HCT116 (cell line): ENCODE measurements at regions not wholly inside any gene's neighbourhood (a gene's known extent, or its start where the extent isn't known, plus 50 kb on each side); places are given as distances from the start of the nearest gene placed in this dataset.

Source experiments
- ATAC-seq: fragments of 200-7000 bp; cut with Tn5 transposase; 2 replicates; pipeline ENCODE4 v1.9.1; 2020; ENCODE audit warnings: mild to moderate bottlenecking, moderate library complexity
- BruUV-seq: library from RNA; stranded (reverse); fragments of 400-500 nt; replicated peaks from 2 replicates; lab custom pipeline; 2021; lab: Mats Ljungman, UMichigan
- CTCF ChIA-PET: fragments of 300-600 bp; sonication (Branson Sonifier 250); formaldehyde crosslinking; loops from one replicate; lab custom pipeline; 2021; ENCODE audit warnings: antibody characterized with exemption; lab: Charles Lee
- POLR2A ChIA-PET: fragments of 300-600, 350-600 bp; sonication (Branson Sonifier 250); formaldehyde crosslinking; loops from one replicate; lab custom pipeline; 2021; ENCODE audit warnings: antibody characterized with exemption; lab: Charles Lee
- RAD21 ChIA-PET, 2 experiments: fragments of 300-600 bp; sonication (Branson Sonifier 250); formaldehyde crosslinking; loops; one replicate each; lab custom pipeline; 2023; ENCODE audit warnings: low total read pairs in 2 of 2; ENCODE audit not compliant: uncharacterized antibody in 2 of 2, unreplicated experiment in 2 of 2, low non-redundant PET in 1 of 2; lab: Charles Lee
- DNase-seq: peaks from one replicate; pipeline ENCODE4 v3.0.0-alpha.2; 2010; ENCODE audit warnings: low read depth, low spot score
- H2AFZ ChIP-seq: fragments of 200-600 bp; shearing (Covaris generic), sonication (generic); 2 replicates; pipeline ENCODE4 v1.6.1; 2017; ENCODE audit warnings: low read depth, mixed run types, mixed read lengths, antibody characterized with exemption, low read length; ENCODE audit not compliant: poor library complexity, severe bottlenecking
- H3K27ac ChIP-seq: 2 replicates; pipeline ENCODE4 v1.5.1; 2012; ENCODE audit warnings: low read depth, low read length
- H3K27me3 ChIP-seq: fragments of 200-600 bp; sonication (generic); 2 replicates; pipeline ENCODE4 v1.6.1; 2016; ENCODE audit warnings: mixed run types, low read length, mixed read lengths; ENCODE audit not compliant: insufficient read depth
- H3K36me3 ChIP-seq, 2 experiments: fragments of 200-500 bp in 1 of 2; fragments of 200-600 bp in 1 of 2; sonication (Bioruptor generic) in 1 of 2; sonication (generic) in 1 of 2; 2 replicates each; pipeline versions ENCODE4 v1.5.1 to v1.6.1; 2014 to 2016; ENCODE audit warnings: low read length in 2 of 2, inconsistent platforms in 1 of 2, mixed read lengths in 1 of 2, mixed run types in 1 of 2; ENCODE audit not compliant: insufficient read depth in 2 of 2, control insufficient read depth in 1 of 2
- H3K4me1 ChIP-seq, 2 experiments: fragments of 200-600 bp in 1 of 2; sonication (generic) in 1 of 2; 2 replicates each; pipeline versions ENCODE4 v1.5.1 to v1.6.1; 2012 to 2017; ENCODE audit warnings: low read length in 2 of 2, inconsistent platforms in 1 of 2, mild to moderate bottlenecking in 1 of 2, mixed read lengths in 1 of 2, mixed run types in 1 of 2, moderate library complexity in 1 of 2; ENCODE audit not compliant: insufficient read depth in 2 of 2, control insufficient read depth in 1 of 2
- H3K4me2 ChIP-seq: fragments of 200-600 bp; sonication (generic); 2 replicates; pipeline ENCODE4 v1.6.1; 2017; ENCODE audit warnings: mixed run types, low read length, mixed read lengths
- H3K4me3 ChIP-seq, 2 experiments: fragments of 200-600 bp in 1 of 2; sonication (generic) in 1 of 2; replicated peaks in 1 of 2; 2 replicates each; pipeline ENCODE4 v1.5.1; 2011 to 2016; ENCODE audit warnings: low read length in 2 of 2, control low read depth in 1 of 2, low read depth in 1 of 2, mild to moderate bottlenecking in 1 of 2, mixed read lengths in 1 of 2, mixed run types in 1 of 2
- H3K79me2 ChIP-seq: fragments of 200-600 bp; sonication (generic); 2 replicates; pipeline ENCODE4 v1.6.1; 2017; ENCODE audit warnings: mild to moderate bottlenecking, mixed run types, low read length, moderate library complexity, mixed read lengths; ENCODE audit not compliant: insufficient read depth
- H3K9ac ChIP-seq: fragments of 200-600 bp; sonication (generic); 2 replicates; pipeline ENCODE4 v1.6.1; 2016; ENCODE audit warnings: low read length, mixed read lengths
- H3K9me2 ChIP-seq: fragments of 200-600 bp; sonication (generic), shearing (Covaris generic); 2 replicates; pipeline ENCODE4 v1.6.1; 2017; ENCODE audit warnings: mixed run types, mild to moderate bottlenecking, moderate library complexity; ENCODE audit not compliant: insufficient read depth
- H3K9me3 ChIP-seq, 2 experiments: fragments of 200-500 bp in 1 of 2; fragments of 200-600 bp in 1 of 2; sonication (Bioruptor generic) in 1 of 2; sonication (generic) in 1 of 2; 2 replicates each; pipeline ENCODE4 v1.6.1; 2014 to 2017; ENCODE audit warnings: low read length in 2 of 2, mixed read lengths in 2 of 2, inconsistent platforms in 1 of 2, low read depth in 1 of 2, mild to moderate bottlenecking in 1 of 2, mixed run types in 1 of 2, moderate library complexity in 1 of 2; ENCODE audit not compliant: control insufficient read depth in 1 of 2, insufficient read depth in 1 of 2
- H4K20me1 ChIP-seq: fragments of 200-600 bp; sonication (generic), shearing (Covaris generic); 2 replicates; pipeline ENCODE4 v1.6.1; 2017; ENCODE audit warnings: mixed run types, mild to moderate bottlenecking, moderate library complexity; ENCODE audit not compliant: insufficient read depth
- EGR1 ChIP-seq: IDR thresholded peaks from 2 replicates; pipeline ENCODE4 v1.6.1; 2012; ENCODE audit warnings: low read depth
- ELF1 ChIP-seq: IDR thresholded peaks from 2 replicates; pipeline ENCODE4 v1.6.1; 2012; ENCODE audit warnings: low read depth, borderline replicate concordance
- EZH2phosphoT487 ChIP-seq: fragments of 200-600 bp; IDR thresholded peaks from 2 replicates; pipeline ENCODE4 v1.6.1; 2018; ENCODE audit warnings: antibody characterized with exemption, borderline replicate concordance
- SRF ChIP-seq: IDR thresholded peaks from 2 replicates; pipeline ENCODE4 v1.6.1; 2012; ENCODE audit warnings: low read depth
- ZFX ChIP-seq: fragments of 450-650 bp; IDR thresholded peaks from 2 replicates; pipeline ENCODE4 v1.6.1; 2017
- intact Hi-C: fragments of 100-400 bp; cut with micrococcal nuclease; formaldehyde crosslinking; loops from 2 replicates; pipeline ENCODE4 v1.10.0; 2022
- TF ChIP-seq, protein P1 (sequence below), 3 experiments: fragments of 200-600 bp in 1 of 3; sonication (generic) in 1 of 3; IDR thresholded peaks in 2 of 3; conservative IDR thresholded peaks in 1 of 3; 2 replicates each; pipeline ENCODE4 v1.5.1; 2012 to 2017; ENCODE audit warnings: low read depth in 2 of 3, low read length in 2 of 3, antibody characterized with exemption in 1 of 3, borderline replicate concordance in 1 of 3, control low read depth in 1 of 3, mild to moderate bottlenecking in 1 of 3, mixed read lengths in 1 of 3, mixed run types in 1 of 3, moderate library complexity in 1 of 3; ENCODE audit not compliant: insufficient read depth in 1 of 3
- TF ChIP-seq, protein P2 (sequence below): IDR thresholded peaks from 2 replicates; pipeline ENCODE4 v1.6.1; 2011; ENCODE audit warnings: mild to moderate bottlenecking, low read length, moderate library complexity; ENCODE audit not compliant: insufficient replicate concordance; ENCODE audit errors: extremely low read depth

DNA sequence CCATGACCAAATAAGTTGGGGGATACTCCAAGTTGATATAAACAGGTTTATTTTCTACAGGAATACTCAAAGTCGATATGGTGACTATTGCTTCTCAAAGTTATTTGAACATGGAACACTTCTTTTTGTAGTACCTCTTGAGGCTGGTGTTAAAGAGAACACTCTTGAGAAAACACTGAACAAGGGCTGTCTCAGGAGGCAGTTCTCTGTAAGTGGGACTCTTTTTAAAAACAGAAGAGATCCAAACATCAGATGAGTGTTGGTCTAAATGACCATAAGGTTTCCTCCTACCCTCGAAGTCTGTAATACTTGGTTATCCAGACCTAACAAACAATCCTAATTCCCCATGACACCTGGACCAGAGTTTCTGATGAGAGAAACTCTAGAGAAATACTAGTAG, 223.2 kb upstream of the TEX13C start:
- Histone ChIP-seq H3K27me3 (no peaks in the 10 kb centered on the region), H2AFZ (no peak overlapping the region)
- TF ChIP-seq ZFX (no peak), SRF (no peak), EZH2phosphoT487 (no peak), ELF1 (no peak), EGR1 (no peak)
- TF ChIP-seq, protein P1, sequence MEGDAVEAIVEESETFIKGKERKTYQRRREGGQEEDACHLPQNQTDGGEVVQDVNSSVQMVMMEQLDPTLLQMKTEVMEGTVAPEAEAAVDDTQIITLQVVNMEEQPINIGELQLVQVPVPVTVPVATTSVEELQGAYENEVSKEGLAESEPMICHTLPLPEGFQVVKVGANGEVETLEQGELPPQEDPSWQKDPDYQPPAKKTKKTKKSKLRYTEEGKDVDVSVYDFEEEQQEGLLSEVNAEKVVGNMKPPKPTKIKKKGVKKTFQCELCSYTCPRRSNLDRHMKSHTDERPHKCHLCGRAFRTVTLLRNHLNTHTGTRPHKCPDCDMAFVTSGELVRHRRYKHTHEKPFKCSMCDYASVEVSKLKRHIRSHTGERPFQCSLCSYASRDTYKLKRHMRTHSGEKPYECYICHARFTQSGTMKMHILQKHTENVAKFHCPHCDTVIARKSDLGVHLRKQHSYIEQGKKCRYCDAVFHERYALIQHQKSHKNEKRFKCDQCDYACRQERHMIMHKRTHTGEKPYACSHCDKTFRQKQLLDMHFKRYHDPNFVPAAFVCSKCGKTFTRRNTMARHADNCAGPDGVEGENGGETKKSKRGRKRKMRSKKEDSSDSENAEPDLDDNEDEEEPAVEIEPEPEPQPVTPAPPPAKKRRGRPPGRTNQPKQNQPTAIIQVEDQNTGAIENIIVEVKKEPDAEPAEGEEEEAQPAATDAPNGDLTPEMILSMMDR (IDR thresholded peaks at IDR 0.05 in 2 of 3, conservative IDR thresholded peaks at IDR 0.05 in 1 of 3; ENCODE audit: borderline replicate concordance in 1 of 3, insufficient read depth in 1 of 3, low read depth in 2 of 3, low read length in 2 of 3), result no peak
- TF ChIP-seq, protein P2, sequence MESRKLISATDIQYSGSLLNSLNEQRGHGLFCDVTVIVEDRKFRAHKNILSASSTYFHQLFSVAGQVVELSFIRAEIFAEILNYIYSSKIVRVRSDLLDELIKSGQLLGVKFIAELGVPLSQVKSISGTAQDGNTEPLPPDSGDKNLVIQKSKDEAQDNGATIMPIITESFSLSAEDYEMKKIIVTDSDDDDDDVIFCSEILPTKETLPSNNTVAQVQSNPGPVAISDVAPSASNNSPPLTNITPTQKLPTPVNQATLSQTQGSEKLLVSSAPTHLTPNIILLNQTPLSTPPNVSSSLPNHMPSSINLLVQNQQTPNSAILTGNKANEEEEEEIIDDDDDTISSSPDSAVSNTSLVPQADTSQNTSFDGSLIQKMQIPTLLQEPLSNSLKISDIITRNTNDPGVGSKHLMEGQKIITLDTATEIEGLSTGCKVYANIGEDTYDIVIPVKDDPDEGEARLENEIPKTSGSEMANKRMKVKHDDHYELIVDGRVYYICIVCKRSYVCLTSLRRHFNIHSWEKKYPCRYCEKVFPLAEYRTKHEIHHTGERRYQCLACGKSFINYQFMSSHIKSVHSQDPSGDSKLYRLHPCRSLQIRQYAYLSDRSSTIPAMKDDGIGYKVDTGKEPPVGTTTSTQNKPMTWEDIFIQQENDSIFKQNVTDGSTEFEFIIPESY, result no peak
- TF ChIP-seq, all 23 proteins: peak for 0
- intact Hi-C loops, result no loop called here
- Histone ChIP-seq H3K79me2 (no peaks in the 10 kb centered on the region), H3K36me3 (no peaks in the 10 kb centered on the region), H4K20me1 (no peaks in the 10 kb centered on the region), H3K9ac (no peak overlapping the region), H3K9me3 (no peaks in the 10 kb centered on the region), H3K27ac (no peak overlapping the region), H3K4me1 (no peaks in the 10 kb centered on the region), H3K9me2 (no peaks in the 10 kb centered on the region), H3K4me2 (no peak overlapping the region), H3K4me3 (no peak overlapping the region)
- ChIA-PET CTCF (no interaction called here), POLR2A (no interaction called here), RAD21 (no interaction called here)
- no peak for ATAC-seq
- no peak for DNase-seq
- BruUV-seq, result no TSS peak
